ENCODE measurements at regions not wholly inside any gene's neighbourhood (a gene's known extent, or its start where the extent isn't known, plus 50 kb on each side); places are given as distances from the start of the nearest gene placed in this dataset.

- H2AFZ ChIP-seq (ENCODE audit: control insufficient read depth, low read depth, low read length): no peak overlapping the region
- ChIA-PET POLR2A (no interaction called here), RAD21 (ENCODE audit: unreplicated experiment) (no interaction called here), SMC1A (ENCODE audit: uncharacterized antibody, unreplicated experiment) (no interaction called here), CTCF (no interaction called here)
- 33% methylated on average over 9 of the region's 9 CpGs for WGBS (ENCODE audit: insufficient coverage, insufficient replicate concordance, low lambda C conversion rate, missing lambda C conversion rate)
- no peak overlapping the region for H3K27ac ChIP-seq (ENCODE audit: control insufficient read depth, insufficient read depth)
- no peaks in the 10 kb centered on the region for H3K9me3 ChIP-seq (replicated peaks; ENCODE audit: control insufficient read depth, insufficient read depth, low read length)
- no TSS peak for BruUV-seq (replicated peaks)
- no peaks in the 10 kb centered on the region for H3K4me1 ChIP-seq (ENCODE audit: control insufficient read depth, insufficient read depth, low read length)
- TF ChIP-seq POLR2AphosphoS2 (IDR thresholded peaks at IDR 0.05; ENCODE audit: low read depth, low read length): no peak
- no peak for TF ChIP-seq MTA3 (IDR thresholded peaks at IDR 0.05; ENCODE audit: borderline replicate concordance, low read length)
- FAIRE-seq (no peak), ATAC-seq (no peak), DNase-seq (ENCODE audit: low read depth, low spot score) (no peak)
- no peak overlapping the region for H3K4me3 ChIP-seq
- H4K20me1 ChIP-seq (ENCODE audit: control insufficient read depth, insufficient read depth): no peaks in the 10 kb centered on the region
- H3K9ac ChIP-seq (ENCODE audit: control insufficient read depth, insufficient read depth, low read length): no peak overlapping the region
- H3K36me3 ChIP-seq (ENCODE audit: control insufficient read depth in 2 of 2, insufficient read depth in 2 of 2, low read length in 1 of 2): no peaks in the 10 kb centered on the region
- intact Hi-C loops (cut with micrococcal nuclease; ENCODE audit: unreplicated experiment): no loop called here
- H3K4me2 ChIP-seq (ENCODE audit: control insufficient read depth, insufficient read depth): no peak overlapping the region
- no peaks in the 10 kb centered on the region for H3K79me2 ChIP-seq (ENCODE audit: control insufficient read depth, insufficient read depth, low read length)
- H3K27me3 ChIP-seq (replicated peaks in 1 of 2; ENCODE audit: control insufficient read depth in 2 of 2, insufficient read depth in 2 of 2, low read length in 1 of 2): peaks cover 0 to 2% of the 10 kb centered on the region in 2 experiments; a peak in 2 of 4 replicates
- in situ Hi-C loops (cut with MboI): no loop called here
Measured at GRCh38 chr20:57020364-57020763, 246.1 kb downstream of the BMP7 start.

- 35% methylated on average over 6 of the region's 6 CpGs for WGBS (ENCODE audit: insufficient coverage, insufficient replicate concordance, low lambda C conversion rate, missing lambda C conversion rate)
- BruUV-seq (replicated peaks): no TSS peak
- H3K79me2 ChIP-seq (ENCODE audit: control insufficient read depth, insufficient read depth, low read length): no peaks in the 10 kb centered on the region
- H3K27me3 ChIP-seq (replicated peaks in 1 of 2; ENCODE audit: control insufficient read depth in 2 of 2, insufficient read depth in 2 of 2, low read length in 1 of 2): peaks cover 0 to 2% of the 10 kb centered on the region in 2 experiments; a peak in 2 of 4 replicates
- H4K20me1 ChIP-seq (ENCODE audit: control insufficient read depth, insufficient read depth): no peaks in the 10 kb centered on the region
- SMC1A ChIA-PET (ENCODE audit: uncharacterized antibody, unreplicated experiment): no interaction called here
- POLR2A ChIA-PET: no interaction called here
- H3K9ac ChIP-seq (ENCODE audit: control insufficient read depth, insufficient read depth, low read length): no peak overlapping the region
- no peak overlapping the region for H2AFZ ChIP-seq (ENCODE audit: control insufficient read depth, low read depth, low read length)
- in situ Hi-C loops (cut with MboI) (no loop called here), intact Hi-C loops (cut with micrococcal nuclease; ENCODE audit: unreplicated experiment) (no loop called here)
- no peak overlapping the region for H3K4me3 ChIP-seq
- RAD21 ChIA-PET (ENCODE audit: unreplicated experiment): no interaction called here
- ATAC-seq (no peak), FAIRE-seq (no peak), DNase-seq (ENCODE audit: low read depth, low spot score) (no peak)
- no peak overlapping the region for H3K4me2 ChIP-seq (ENCODE audit: control insufficient read depth, insufficient read depth)
- CTCF ChIA-PET: no interaction called here
- H3K4me1 ChIP-seq (ENCODE audit: control insufficient read depth, insufficient read depth, low read length): no peaks in the 10 kb centered on the region
- H3K27ac ChIP-seq (ENCODE audit: control insufficient read depth, insufficient read depth): no peak overlapping the region
- TF ChIP-seq MTA2 (IDR thresholded peaks at IDR 0.05; ENCODE audit: low read depth) (no peak), NFYB (IDR thresholded peaks at IDR 0.05; ENCODE audit: insufficient read depth, low read depth, low read length) (no peak), DPF2 (IDR thresholded peaks at IDR 0.05) (no peak), IRF5 (IDR thresholded peaks at IDR 0.05; ENCODE audit: borderline replicate concordance) (no peak), TCF7 (IDR thresholded peaks at IDR 0.05; ENCODE audit: borderline replicate concordance) (no peak), ATF3 (IDR thresholded peaks at IDR 0.05; ENCODE audit: borderline replicate concordance, extremely low read depth, low read depth, low read length) (no peak), SKIL (IDR thresholded peaks at IDR 0.05; ENCODE audit: low read depth, poor library complexity, severe bottlenecking) (no peak), USF2 (IDR thresholded peaks at IDR 0.05; ENCODE audit: borderline replicate concordance, low read depth, low read length) (no peak), NR2C2 (IDR thresholded peaks at IDR 0.05; ENCODE audit: borderline replicate concordance, control insufficient read depth, insufficient read length, low read depth) (no peak)
- no peaks in the 10 kb centered on the region for H3K36me3 ChIP-seq (ENCODE audit: control insufficient read depth in 2 of 2, insufficient read depth in 2 of 2, low read length in 1 of 2)
- no peaks in the 10 kb centered on the region for H3K9me3 ChIP-seq (replicated peaks; ENCODE audit: control insufficient read depth, insufficient read depth, low read length)
Measured at GRCh38 chr20:57022306-57022705, 244.1 kb downstream of the BMP7 start.
